ENCODE measurements at regions not wholly inside any gene's neighbourhood (a gene's known extent, or its start where the extent isn't known, plus 50 kb on each side); places are given as distances from the start of the nearest gene placed in this dataset.

- Histone ChIP-seq H3K4me1 (ENCODE audit: control insufficient read depth in 1 of 2, insufficient read depth in 2 of 2, low read length in 2 of 2) (no peaks in the 10 kb centered on the region), H4K20me1 (ENCODE audit: insufficient read depth, low read length) (no peaks in the 10 kb centered on the region), H3K9ac (ENCODE audit: insufficient read depth, low read length, poor library complexity, severe bottlenecking) (no peak overlapping the region), H2AFZ (ENCODE audit: insufficient read depth, low read depth, low read length, poor library complexity, severe bottlenecking) (no peak overlapping the region), H3K27ac (ENCODE audit: low read depth in 1 of 2, low read length in 2 of 2) (no peak overlapping the region), H3K79me2 (ENCODE audit: insufficient read depth, low read length) (no peaks in the 10 kb centered on the region), H3K4me3 (replicated peaks in 1 of 3; ENCODE audit: low read depth in 2 of 3, low read length in 3 of 3) (no peak overlapping the region), H3K9me3 (replicated peaks in 1 of 2; ENCODE audit: control insufficient read depth in 1 of 2, insufficient read depth in 1 of 2, low read length in 2 of 2) (no peaks in the 10 kb centered on the region), H3K36me3 (replicated peaks in 1 of 2; ENCODE audit: control insufficient read depth in 1 of 2, insufficient read depth in 2 of 2, low read length in 2 of 2) (no peaks in the 10 kb centered on the region), H3K27me3 (ENCODE audit: control insufficient read depth in 2 of 2, insufficient read depth in 2 of 2, low read length in 2 of 2) (peaks cover 0 to 2% of the 10 kb centered on the region in 2 donors), H3K4me2 (replicated peaks; ENCODE audit: extremely low read depth, low read length, poor library complexity, severe bottlenecking) (no peak overlapping the region)
- Mint-ChIP-seq H3K4me1 (no peaks in the 10 kb centered on the region), H3K9me3 (peaks cover 0 to 2% (median 0%) of the 10 kb centered on the region in 7 donors), H3K27me3 (ENCODE audit: low read depth in 3 of 3) (peaks cover 3 to 8% (median 4%) of the 10 kb centered on the region in 3 donors), H3K27ac (no peak overlapping the region), H3K4me3 (no peak overlapping the region), H3K36me3 (no peaks in the 10 kb centered on the region)
- intact Hi-C loops (cut with micrococcal nuclease) = no loop called here
- DNase-seq = no peak
- TF ChIP-seq CTCF (IDR thresholded peaks at IDR 0.05) = no peak
- 73% methylated on average over 5 of the region's 7 CpGs for WGBS (ENCODE audit: insufficient coverage)
Measured at GRCh38 chr1:224045556-224045955, 68.4 kb upstream of the FBXO28 start.

- TF ChIP-seq CTCF (IDR thresholded peaks at IDR 0.05) = no peak
- Mint-ChIP-seq H3K27me3 (ENCODE audit: low read depth in 3 of 3) (peaks cover 3 to 8% (median 4%) of the 10 kb centered on the region in 3 donors), H3K27ac (no peak overlapping the region), H3K4me1 (no peaks in the 10 kb centered on the region), H3K9me3 (peaks cover 0 to 2% (median 0%) of the 10 kb centered on the region in 7 donors), H3K4me3 (no peak overlapping the region), H3K36me3 (no peaks in the 10 kb centered on the region)
- Histone ChIP-seq H3K9me3 (replicated peaks in 1 of 2; ENCODE audit: control insufficient read depth in 1 of 2, insufficient read depth in 1 of 2, low read length in 2 of 2) (no peaks in the 10 kb centered on the region), H3K27me3 (ENCODE audit: control insufficient read depth in 2 of 2, insufficient read depth in 2 of 2, low read length in 2 of 2) (peaks cover 0 to 2% of the 10 kb centered on the region in 2 donors), H3K79me2 (ENCODE audit: insufficient read depth, low read length) (no peaks in the 10 kb centered on the region), H2AFZ (ENCODE audit: insufficient read depth, low read depth, low read length, poor library complexity, severe bottlenecking) (no peak overlapping the region), H3K9ac (ENCODE audit: insufficient read depth, low read length, poor library complexity, severe bottlenecking) (no peak overlapping the region), H3K27ac (ENCODE audit: low read depth in 1 of 2, low read length in 2 of 2) (no peak overlapping the region), H3K4me3 (replicated peaks in 1 of 3; ENCODE audit: low read depth in 2 of 3, low read length in 3 of 3) (no peak overlapping the region), H3K36me3 (replicated peaks in 1 of 2; ENCODE audit: control insufficient read depth in 1 of 2, insufficient read depth in 2 of 2, low read length in 2 of 2) (no peaks in the 10 kb centered on the region), H3K4me1 (ENCODE audit: control insufficient read depth in 1 of 2, insufficient read depth in 2 of 2, low read length in 2 of 2) (no peaks in the 10 kb centered on the region), H3K4me2 (replicated peaks; ENCODE audit: extremely low read depth, low read length, poor library complexity, severe bottlenecking) (no peak overlapping the region), H4K20me1 (ENCODE audit: insufficient read depth, low read length) (no peaks in the 10 kb centered on the region)
- no peak for DNase-seq
- intact Hi-C loops (cut with micrococcal nuclease) = no loop called here
- WGBS (ENCODE audit: insufficient coverage) = 100% methylated on average over 1 of the region's 4 CpGs
Measured at GRCh38 chr1:224044420-224044819, 69.5 kb upstream of the FBXO28 start.

Data from CD14-positive monocyte (primary cell).